ENCODE measurements at regions not wholly inside any gene's neighbourhood (a gene's known extent, or its start where the extent isn't known, plus 50 kb on each side); places are given as distances from the start of the nearest gene placed in this dataset.

GRCh38 chr5:114210662-114211061 lies 151.2 kb upstream of the KCNN2 start:
- TF ChIP-seq CTCF (IDR thresholded peaks at IDR 0.05 in 2 of 3, conservative IDR thresholded peaks at IDR 0.05 in 1 of 3; ENCODE audit: borderline replicate concordance in 1 of 3, insufficient read depth in 1 of 3, low read depth in 2 of 3, low read length in 2 of 3) = no peak
- TF ChIP-seq POLR2A (IDR thresholded peaks at IDR 0.05; ENCODE audit: borderline replicate concordance, extremely low read depth, insufficient read depth, insufficient read length) = no peak
- no peak for TF ChIP-seq SP1 (IDR thresholded peaks at IDR 0.05; ENCODE audit: low read depth)
